ENCODE measurements at regions not wholly inside any gene's neighbourhood (a gene's known extent, or its start where the extent isn't known, plus 50 kb on each side); places are given as distances from the start of the nearest gene placed in this dataset.

GRCh38 chr2:118310681-118311429 is 222.6 kb downstream of the INSIG2 start:
- WGBS = 23% methylated on average over 20 of the region's 20 CpGs
- no peak for DNase-seq (ENCODE audit: extremely low spot score)
- no peaks in the 10 kb centered on the region for H3K4me1 ChIP-seq (ENCODE audit: insufficient read depth)
- H3K27ac ChIP-seq (ENCODE audit: low read depth) = no peak overlapping the region
- no peaks in the 10 kb centered on the region for H3K36me3 ChIP-seq (ENCODE audit: insufficient read depth)
- peak overlapping the region; percentile 58 for H3K4me3 ChIP-seq (ENCODE audit: low read depth, low read length)

GRCh38 chr2:118309946-118310680 is 221.8 kb downstream of the INSIG2 start:
- 1% methylated on average over 56 of the region's 56 CpGs for WGBS
- Histone ChIP-seq H3K4me3 (ENCODE audit: low read depth, low read length) (peak overlapping the region; percentile 58), H3K4me1 (ENCODE audit: insufficient read depth) (no peaks in the 10 kb centered on the region), H3K27ac (ENCODE audit: low read depth) (no peak overlapping the region), H3K36me3 (ENCODE audit: insufficient read depth) (no peaks in the 10 kb centered on the region)
- DNase-seq (ENCODE audit: extremely low spot score) = peak; percentile 45

GRCh38 chr2:118309257-118309945 is 221.1 kb downstream of the INSIG2 start:
- WGBS = 49% methylated on average over 16 of the region's 16 CpGs
- Histone ChIP-seq H3K36me3 (ENCODE audit: insufficient read depth) (no peaks in the 10 kb centered on the region), H3K4me1 (ENCODE audit: insufficient read depth) (no peaks in the 10 kb centered on the region), H3K27ac (ENCODE audit: low read depth) (no peak overlapping the region), H3K4me3 (ENCODE audit: low read depth, low read length) (peak overlapping the region; percentile 58)
- DNase-seq (ENCODE audit: extremely low spot score) = no peak

- Histone ChIP-seq H3K4me1 (ENCODE audit: insufficient read depth) (no peaks in the 10 kb centered on the region), H3K4me3 (ENCODE audit: low read depth, low read length) (no peak overlapping the region), H3K36me3 (ENCODE audit: insufficient read depth) (no peaks in the 10 kb centered on the region), H3K27ac (ENCODE audit: low read depth) (no peak overlapping the region)
- WGBS = 92% methylated on average over 2 of the region's 2 CpGs
- DNase-seq (ENCODE audit: extremely low spot score) = no peak
Measured at GRCh38 chr2:118307864-118308263, 219.6 kb downstream of the INSIG2 start.

- no peaks in the 10 kb centered on the region for H3K4me1 ChIP-seq (ENCODE audit: insufficient read depth)
- no peak overlapping the region for H3K27ac ChIP-seq (ENCODE audit: low read depth)
- DNase-seq (ENCODE audit: extremely low spot score) = no peak
- no peaks in the 10 kb centered on the region for H3K36me3 ChIP-seq (ENCODE audit: insufficient read depth)
- H3K4me3 ChIP-seq (ENCODE audit: low read depth, low read length) = no peak overlapping the region
Measured at GRCh38 chr2:118301248-118301647, 213.0 kb downstream of the INSIG2 start.

GRCh38 chr2:118300832-118301231 is 212.6 kb downstream of the INSIG2 start:
- Histone ChIP-seq H3K4me3 (ENCODE audit: low read depth, low read length) (no peak overlapping the region), H3K36me3 (ENCODE audit: insufficient read depth) (no peaks in the 10 kb centered on the region), H3K4me1 (ENCODE audit: insufficient read depth) (no peaks in the 10 kb centered on the region), H3K27ac (ENCODE audit: low read depth) (no peak overlapping the region)
- DNase-seq (ENCODE audit: extremely low spot score) = no peak

- DNase-seq (ENCODE audit: extremely low spot score) = no peak
- 92% methylated on average over 4 of the region's 4 CpGs for WGBS
Measured at GRCh38 chr2:118296663-118297062, 208.4 kb downstream of the INSIG2 start.

GRCh38 chr2:118295592-118296390 is 207.5 kb downstream of the INSIG2 start:
- no peak overlapping the region for H3K4me3 ChIP-seq (ENCODE audit: low read depth, low read length)
- 82% methylated on average over 9 of the region's 9 CpGs for WGBS
- no peaks in the 10 kb centered on the region for H3K4me1 ChIP-seq (ENCODE audit: insufficient read depth)
- H3K27ac ChIP-seq (ENCODE audit: low read depth) = no peak overlapping the region
- H3K36me3 ChIP-seq (ENCODE audit: insufficient read depth) = no peaks in the 10 kb centered on the region
- DNase-seq (ENCODE audit: extremely low spot score) = no peak

More at GRCh38 chr2:118296663-118297062, 208.4 kb downstream of the INSIG2 start:
- Histone ChIP-seq H3K4me3 (ENCODE audit: low read depth, low read length) (no peak overlapping the region), H3K4me1 (ENCODE audit: insufficient read depth) (no peaks in the 10 kb centered on the region), H3K36me3 (ENCODE audit: insufficient read depth) (no peaks in the 10 kb centered on the region), H3K27ac (ENCODE audit: low read depth) (no peak overlapping the region)

- Histone ChIP-seq H3K36me3 (ENCODE audit: insufficient read depth) (no peaks in the 10 kb centered on the region), H3K27ac (ENCODE audit: low read depth) (no peak overlapping the region), H3K4me1 (ENCODE audit: insufficient read depth) (no peaks in the 10 kb centered on the region), H3K4me3 (ENCODE audit: low read depth, low read length) (no peak overlapping the region)
- 92% methylated on average over 1 of the region's 1 CpG for WGBS
- DNase-seq (ENCODE audit: extremely low spot score) = no peak
Measured at GRCh38 chr2:118294063-118294462, 205.8 kb downstream of the INSIG2 start.

GRCh38 chr2:118292991-118293390 is 204.7 kb downstream of the INSIG2 start:
- no peak overlapping the region for H3K4me3 ChIP-seq (ENCODE audit: low read depth, low read length)
- no peak overlapping the region for H3K27ac ChIP-seq (ENCODE audit: low read depth)
- H3K36me3 ChIP-seq (ENCODE audit: insufficient read depth) = no peaks in the 10 kb centered on the region
- 61% methylated on average over 2 of the region's 2 CpGs for WGBS
- H3K4me1 ChIP-seq (ENCODE audit: insufficient read depth) = no peaks in the 10 kb centered on the region
- no peak for DNase-seq (ENCODE audit: extremely low spot score)

GRCh38 chr2:118291251-118291880 is 203.1 kb downstream of the INSIG2 start:
- Histone ChIP-seq H3K4me3 (ENCODE audit: low read depth, low read length) (no peak overlapping the region), H3K27ac (ENCODE audit: low read depth) (no peak overlapping the region), H3K36me3 (ENCODE audit: insufficient read depth) (no peaks in the 10 kb centered on the region), H3K4me1 (ENCODE audit: insufficient read depth) (no peaks in the 10 kb centered on the region)
- 59% methylated on average over 3 of the region's 3 CpGs for WGBS
- DNase-seq (ENCODE audit: extremely low spot score) = no peak

- 65% methylated on average over 8 of the region's 8 CpGs for WGBS
- Histone ChIP-seq H3K4me3 (ENCODE audit: low read depth, low read length) (no peak overlapping the region), H3K27ac (ENCODE audit: low read depth) (no peak overlapping the region), H3K4me1 (ENCODE audit: insufficient read depth) (no peaks in the 10 kb centered on the region), H3K36me3 (ENCODE audit: insufficient read depth) (no peaks in the 10 kb centered on the region)
- DNase-seq (ENCODE audit: extremely low spot score) = no peak
Measured at GRCh38 chr2:118290411-118291250, 202.4 kb downstream of the INSIG2 start.

Measured in urinary bladder (tissue), 3 donors.